HepG2 (cell line): ENCODE measurements at regions not wholly inside any gene's neighbourhood (a gene's known extent, or its start where the extent isn't known, plus 50 kb on each side); places are given as distances from the start of the nearest gene placed in this dataset.

Experiments
- ATAC-seq: fragments of 200-7000 bp; cut with Tn5 transposase; 3 replicates; pipeline ENCODE4 v1.9.1; 2020; ENCODE audit warnings: mild to moderate bottlenecking, moderate library complexity
- BruUV-seq: library from RNA; stranded (reverse); fragments of 400-500 nt; replicated peaks from 2 replicates; lab custom pipeline; 2021; lab: Mats Ljungman, UMichigan
- CTCF ChIA-PET: fragments of 300-600 bp; formaldehyde crosslinking; extraction: SDS; loops from one replicate; lab custom pipeline; 2021; ENCODE audit warnings: low total read pairs, inconsistent platforms, low intra/inter-chr PET ratio; lab: Yijun Ruan, JAX
- POLR2A ChIA-PET: fragments of 350-600 bp; sonication (Branson Sonifier 250); formaldehyde crosslinking; loops from one replicate; lab custom pipeline; 2020; ENCODE audit warnings: antibody characterized with exemption, inconsistent platforms; lab: Yijun Ruan, JAX
- DNase-seq: peaks from one replicate; pipeline ENCODE4 v3.0.0-alpha.2; 2015; ENCODE audit warnings: low spot score
- FAIRE-seq: peaks from 3 replicates; lab custom pipeline; 2011; peaks lifted over from hg19 to GRCh38; lab: Jason Lieb, UNC
- H2AFZ ChIP-seq: one replicate; pipeline ENCODE4 v1.6.1; 2011; ENCODE audit warnings: low read length, inconsistent platforms
- H3K27ac ChIP-seq: fragments of 300-600 bp; 3 replicates; pipeline ENCODE4 v1.8.0; 2011; ENCODE audit warnings: mixed run types, mild to moderate bottlenecking, mixed read lengths, low read length, inconsistent platforms; ENCODE audit not compliant: insufficient read depth; ENCODE audit errors: extremely low read length
- H3K27me3 ChIP-seq, 2 experiments: fragments of 200-600 bp in 1 of 2; 2 replicates in 1 of 2; 3 replicates in 1 of 2; pipeline versions ENCODE4 v1.6.0 to v1.8.0; 2011; ENCODE audit warnings: low read length in 2 of 2, mild to moderate bottlenecking in 2 of 2, moderate library complexity in 2 of 2, inconsistent platforms in 1 of 2; ENCODE audit not compliant: insufficient read depth in 2 of 2, control insufficient read depth in 1 of 2
- H3K36me3 ChIP-seq, 2 experiments: fragments of 200-600 bp in 1 of 2; replicated peaks in 1 of 2; 2 replicates in 1 of 2; 3 replicates in 1 of 2; pipeline versions ENCODE4 v1.5.1 to v1.8.0; 2011; ENCODE audit warnings: low read length in 2 of 2, inconsistent platforms in 1 of 2; ENCODE audit not compliant: insufficient read depth in 2 of 2, control insufficient read depth in 1 of 2
- H3K4me1 ChIP-seq: 2 replicates; pipeline ENCODE4 v1.5.1; 2012; ENCODE audit warnings: low read length, inconsistent platforms; ENCODE audit not compliant: insufficient read depth
- H3K4me2 ChIP-seq: 2 replicates; pipeline ENCODE4 v1.6.0; 2011; ENCODE audit warnings: low read depth, low read length, inconsistent platforms
- H3K4me3 ChIP-seq, 3 experiments: fragments of 200-600 bp in 1 of 3; sonication (generic), shearing (Covaris generic) in 1 of 3; replicated peaks in 1 of 3; 2 replicates each; pipeline ENCODE4 v1.5.1; 2011 to 2016; ENCODE audit warnings: low read length in 3 of 3, inconsistent platforms in 2 of 3, low read depth in 2 of 3, mild to moderate bottlenecking in 2 of 3, control low read depth in 1 of 3, mixed read lengths in 1 of 3; ENCODE audit not compliant: insufficient read depth in 1 of 3
- H3K79me2 ChIP-seq: one replicate; pipeline ENCODE4 v1.6.1; 2011; ENCODE audit warnings: low read length, inconsistent platforms; ENCODE audit not compliant: insufficient read depth
- H3K9ac ChIP-seq: 2 replicates; pipeline ENCODE4 v1.6.0; 2011; ENCODE audit warnings: mild to moderate bottlenecking, low read depth, low read length, inconsistent platforms; ENCODE audit not compliant: insufficient read depth
- H3K9me3 ChIP-seq: 2 replicates; pipeline ENCODE4 v1.5.1; 2012; ENCODE audit warnings: mild to moderate bottlenecking, low read length
- H4K20me1 ChIP-seq: 2 replicates; pipeline ENCODE4 v1.6.0; 2011; ENCODE audit warnings: inconsistent platforms, mild to moderate bottlenecking, low read length, moderate library complexity; ENCODE audit not compliant: insufficient read depth
- BRCA1 ChIP-seq: sonication (generic); formaldehyde crosslinking; IDR thresholded peaks from 2 replicates; pipeline ENCODE4 v1.4.0; 2020; ENCODE audit warnings: missing genetic modification reagents
- GATAD2A ChIP-seq: IDR thresholded peaks from 2 replicates; pipeline ENCODE4 v1.6.1; 2016
- KDM5A ChIP-seq: fragments of 200-600 bp; sonication (generic); IDR thresholded peaks from 2 replicates; pipeline ENCODE4 v1.7.0; 2018; ENCODE audit warnings: antibody characterized with exemption, mild to moderate bottlenecking, low read length, borderline replicate concordance
- KDM6A ChIP-seq: IDR thresholded peaks from 2 replicates; pipeline ENCODE4 v1.6.1; 2016; ENCODE audit warnings: low read depth
- KLF13 ChIP-seq: sonication (generic); formaldehyde crosslinking; IDR thresholded peaks from 2 replicates; pipeline ENCODE4 v1.4.0; 2020; ENCODE audit warnings: mild to moderate bottlenecking, missing genetic modification reagents
- MED13 ChIP-seq: sonication (generic); formaldehyde crosslinking; IDR thresholded peaks from 2 replicates; pipeline ENCODE4 v1.5.0; 2020; ENCODE audit warnings: missing genetic modification reagents
- NAIF1 ChIP-seq: sonication (generic); formaldehyde crosslinking; IDR thresholded peaks from 2 replicates; pipeline ENCODE4 v1.5.0; 2020; ENCODE audit warnings: mild to moderate bottlenecking, missing genetic modification reagents, borderline replicate concordance
- PPARG ChIP-seq: conservative IDR thresholded peaks from 2 replicates; pipeline ENCODE4 v1.6.1; 2016; ENCODE audit warnings: missing biosample characterization, missing genetic modification reagents
- SMC3 ChIP-seq: IDR thresholded peaks from 2 replicates; pipeline ENCODE4 v1.6.1; 2011; ENCODE audit warnings: low read length, improper control_type of control experiment
- ZNF101 ChIP-seq: sonication (generic); formaldehyde crosslinking; IDR thresholded peaks from 2 replicates; pipeline ENCODE4 v1.4.0; 2020; ENCODE audit warnings: mild to moderate bottlenecking, low read depth, missing genetic modification reagents, borderline replicate concordance
- ZNF335 ChIP-seq: sonication (generic); formaldehyde crosslinking; IDR thresholded peaks from 2 replicates; pipeline ENCODE4 v1.4.0; 2020; ENCODE audit warnings: missing genetic modification reagents
- ZNF34 ChIP-seq: sonication (generic); formaldehyde crosslinking; IDR thresholded peaks from 2 replicates; pipeline ENCODE4 v1.4.0; 2020; ENCODE audit warnings: mild to moderate bottlenecking, missing genetic modification reagents, borderline replicate concordance
- WGBS: methylation state at CpG from one replicate; pipeline ENCODE4 v1.1.6; 2017; ENCODE audit warnings: low lambda C conversion rate; 5-methylcytosine and 5-hydroxymethylcytosine counted together
- in situ Hi-C: cut with HindIII; loops from 2 replicates; pipeline ENCODE4 v1.10.0; 2017; ENCODE audit warnings: low pct_unique_long_range_greater_than_20kb; ENCODE audit not compliant: extremely low pct_ligation_motif_present
- intact Hi-C: fragments of 100-400 bp; cut with micrococcal nuclease; formaldehyde crosslinking; loops from one replicate; pipeline ENCODE4 v1.10.0; 2022; ENCODE audit not compliant: unreplicated experiment
- TF ChIP-seq, protein P1 (sequence below): sonication (generic); formaldehyde crosslinking; conservative IDR thresholded peaks from 2 replicates; pipeline ENCODE4 v1.8.0; 2022; ENCODE audit warnings: missing genetic modification reagents

- ChIA-PET CTCF (no interaction called here), POLR2A (no interaction called here)
- WGBS: 0% methylated on average over 1 of the region's 1 CpG
- H3K27me3 ChIP-seq: no peaks in the 10 kb centered on the region
- no peaks in the 10 kb centered on the region for H3K4me1 ChIP-seq
- no TSS peak for BruUV-seq
- no peak overlapping the region for H3K9ac ChIP-seq
- H3K4me2 ChIP-seq: no peak overlapping the region
- no peaks in the 10 kb centered on the region for H3K36me3 ChIP-seq
- FAIRE-seq: no peak
- in situ Hi-C loops (no loop called here), intact Hi-C loops (no loop called here)
- no peaks in the 10 kb centered on the region for H3K9me3 ChIP-seq
- no peak overlapping the region for H3K4me3 ChIP-seq
- no peak for TF ChIP-seq ZNF34 (CRISPR knock-in tag)
- no peak for TF ChIP-seq ZNF101 (CRISPR knock-in tag)
- no peak for TF ChIP-seq NAIF1 (CRISPR knock-in tag)
- TF ChIP-seq GATAD2A: no peak
- no peak for TF ChIP-seq MED13 (CRISPR knock-in tag)
- no peak for TF ChIP-seq BRCA1 (CRISPR knock-in tag)
- TF ChIP-seq PPARG (CRISPR knock-in tag): no peak
- TF ChIP-seq, protein P1, sequence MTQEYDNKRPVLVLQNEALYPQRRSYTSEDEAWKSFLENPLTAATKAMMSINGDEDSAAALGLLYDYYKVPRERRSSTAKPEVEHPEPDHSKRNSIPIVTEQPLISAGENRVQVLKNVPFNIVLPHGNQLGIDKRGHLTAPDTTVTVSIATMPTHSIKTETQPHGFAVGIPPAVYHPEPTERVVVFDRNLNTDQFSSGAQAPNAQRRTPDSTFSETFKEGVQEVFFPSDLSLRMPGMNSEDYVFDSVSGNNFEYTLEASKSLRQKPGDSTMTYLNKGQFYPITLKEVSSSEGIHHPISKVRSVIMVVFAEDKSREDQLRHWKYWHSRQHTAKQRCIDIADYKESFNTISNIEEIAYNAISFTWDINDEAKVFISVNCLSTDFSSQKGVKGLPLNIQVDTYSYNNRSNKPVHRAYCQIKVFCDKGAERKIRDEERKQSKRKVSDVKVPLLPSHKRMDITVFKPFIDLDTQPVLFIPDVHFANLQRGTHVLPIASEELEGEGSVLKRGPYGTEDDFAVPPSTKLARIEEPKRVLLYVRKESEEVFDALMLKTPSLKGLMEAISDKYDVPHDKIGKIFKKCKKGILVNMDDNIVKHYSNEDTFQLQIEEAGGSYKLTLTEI (CRISPR knock-in tag): no peak
- TF ChIP-seq KLF13 (CRISPR knock-in tag): no peak
- TF ChIP-seq KDM5A: no peak
- TF ChIP-seq KDM6A (CRISPR knock-in tag): no peak
- no peak for TF ChIP-seq SMC3
- no peak for TF ChIP-seq ZNF335 (CRISPR knock-in tag)
- no peak overlapping the region for H3K27ac ChIP-seq
- no peak for ATAC-seq
- no peak for DNase-seq
- no peak overlapping the region for H2AFZ ChIP-seq
- H4K20me1 ChIP-seq: no peaks in the 10 kb centered on the region
- no peaks in the 10 kb centered on the region for H3K79me2 ChIP-seq
These were observed 135.2 kb upstream of the EDNRA start for GRCh38 chr4:147345662-147346061.
